Activated effector memory CD4-positive, alpha-beta T cell treated with anti-CD3 and anti-CD28 coated beads, Interleukin-2, amount 50 U/mL, for 16 hours (primary cell): ENCODE measurements at regions not wholly inside any gene's neighbourhood (a gene's known extent, or its start where the extent isn't known, plus 50 kb on each side); places are given as distances from the start of the nearest gene placed in this dataset.

ENCODE experiments used
- DNase-seq: peaks from one replicate; pipeline ENCODE4 v3.0.0-alpha.2; 2020

DNA sequence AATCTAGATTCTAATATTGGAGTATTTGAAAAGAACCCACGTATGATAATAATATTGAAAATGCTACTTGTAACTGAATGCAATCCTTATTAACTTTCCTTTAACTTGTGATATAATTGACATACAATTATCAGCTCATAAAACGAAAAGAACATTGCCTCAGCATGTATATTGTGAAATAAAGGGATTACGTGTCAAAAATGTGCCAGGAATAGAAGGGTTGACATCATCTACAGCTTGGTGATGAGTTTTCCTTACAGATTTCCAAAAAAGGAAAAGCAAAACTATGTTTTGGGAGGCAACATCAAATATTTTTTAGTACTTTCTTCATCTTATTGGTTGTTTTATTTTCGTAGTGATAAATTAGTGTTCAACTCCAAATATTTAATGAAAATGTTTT is 266.0 kb upstream of the PTGER4 start:
- no peak for DNase-seq

DNA sequence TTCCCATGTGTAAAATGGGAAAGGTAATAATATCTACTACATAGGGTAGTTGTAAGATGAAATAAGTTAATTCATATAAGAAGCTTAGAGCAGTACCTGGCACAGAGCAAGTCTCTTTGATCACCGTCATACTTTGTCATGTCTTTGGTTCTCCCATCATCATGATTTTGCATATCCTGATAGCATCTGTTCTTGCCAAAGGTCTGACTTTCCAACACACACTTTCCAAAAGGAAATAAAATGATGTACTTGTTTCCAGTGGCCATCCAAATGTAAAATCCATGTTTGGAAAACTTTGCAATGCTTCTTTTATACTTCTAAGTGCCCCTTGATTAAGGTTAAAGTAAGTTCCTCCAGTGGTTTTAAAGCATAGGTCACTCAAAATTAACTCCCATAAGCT is 266.9 kb upstream of the PTGER4 start:
- no peak for DNase-seq

DNA sequence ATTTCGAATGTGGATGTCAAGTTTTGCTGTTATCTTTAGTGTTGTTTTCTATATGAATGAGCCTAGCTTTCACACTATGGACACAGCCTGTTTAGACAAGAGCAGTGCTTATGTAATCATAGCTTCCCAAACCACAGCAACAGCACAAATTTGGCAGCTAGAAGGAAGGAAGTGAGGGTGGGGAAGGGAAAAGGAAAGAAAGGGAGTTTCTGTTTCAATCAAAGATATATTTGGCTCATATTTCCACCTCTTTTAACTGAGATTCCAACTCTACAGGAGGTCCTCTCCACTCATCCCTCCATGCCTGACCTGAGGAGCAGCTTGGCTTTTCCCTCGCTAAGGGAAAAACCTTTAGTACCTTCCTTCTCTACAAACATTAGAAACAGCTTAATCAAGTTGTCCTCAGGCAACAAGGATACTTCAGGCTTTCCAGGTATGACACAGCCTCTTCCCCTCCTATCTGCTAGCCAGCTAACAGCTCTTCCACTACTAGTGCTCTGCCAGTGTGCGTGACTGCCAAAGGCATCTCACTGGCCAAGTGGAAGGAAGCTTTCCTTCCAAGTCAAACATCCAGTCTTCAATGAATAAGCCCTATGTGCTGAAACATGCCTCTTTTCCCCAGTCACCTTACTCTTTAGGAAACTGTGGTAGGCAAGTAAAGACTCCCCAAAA is 268.6 kb upstream of the PTGER4 start:
- DNase-seq, result no peak

DNA sequence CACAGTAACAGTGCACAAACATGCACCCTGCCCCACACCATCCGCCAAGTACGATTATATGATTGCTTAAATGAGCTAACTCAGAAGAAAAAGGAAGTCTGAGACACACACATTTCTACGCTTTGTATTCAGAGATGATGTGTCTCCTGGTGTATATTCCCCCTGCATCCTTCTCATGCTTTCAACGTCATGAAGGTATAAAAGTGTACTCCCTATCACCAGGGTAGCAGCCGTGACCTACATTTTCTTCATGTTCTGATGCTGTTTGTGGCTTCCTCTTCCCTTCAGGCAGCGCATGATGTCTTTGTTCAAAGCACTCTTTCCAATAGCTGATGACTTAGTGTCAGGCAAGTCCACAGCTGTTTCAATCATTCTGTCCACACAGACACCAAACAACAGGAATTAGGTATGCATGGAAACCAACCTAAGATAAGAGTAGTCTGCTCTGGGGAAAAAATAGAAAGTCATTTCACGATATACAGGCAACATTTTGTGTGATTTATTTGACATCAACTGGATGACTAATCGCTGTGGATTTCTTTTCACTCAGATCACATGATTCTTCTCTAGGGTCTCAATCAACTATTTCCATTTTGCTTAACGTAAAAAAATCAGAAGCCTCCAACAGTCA is 269.4 kb upstream of the PTGER4 start:
- peak; percentile 84 for DNase-seq

DNA sequence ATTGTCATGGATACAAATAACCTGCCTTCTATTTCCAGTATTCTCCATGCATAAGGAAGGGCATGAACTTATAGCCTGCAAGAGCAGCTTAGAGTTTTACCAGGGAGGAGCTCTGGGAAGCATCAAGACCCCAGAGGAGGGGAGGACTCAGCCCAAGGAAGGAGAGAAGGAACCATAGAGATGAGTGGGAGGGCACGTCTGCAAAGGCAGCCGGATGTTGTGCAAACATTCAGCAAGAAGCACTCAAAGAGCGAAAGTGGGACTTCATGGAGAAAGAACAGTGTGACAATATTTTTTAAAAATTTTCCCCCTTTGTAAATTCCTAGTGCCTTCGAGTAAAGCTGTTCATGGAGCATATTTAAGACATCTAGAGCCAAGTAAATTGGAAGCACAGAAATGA is 270.1 kb upstream of the PTGER4 start:
- DNase-seq, result peak; percentile 73

DNA sequence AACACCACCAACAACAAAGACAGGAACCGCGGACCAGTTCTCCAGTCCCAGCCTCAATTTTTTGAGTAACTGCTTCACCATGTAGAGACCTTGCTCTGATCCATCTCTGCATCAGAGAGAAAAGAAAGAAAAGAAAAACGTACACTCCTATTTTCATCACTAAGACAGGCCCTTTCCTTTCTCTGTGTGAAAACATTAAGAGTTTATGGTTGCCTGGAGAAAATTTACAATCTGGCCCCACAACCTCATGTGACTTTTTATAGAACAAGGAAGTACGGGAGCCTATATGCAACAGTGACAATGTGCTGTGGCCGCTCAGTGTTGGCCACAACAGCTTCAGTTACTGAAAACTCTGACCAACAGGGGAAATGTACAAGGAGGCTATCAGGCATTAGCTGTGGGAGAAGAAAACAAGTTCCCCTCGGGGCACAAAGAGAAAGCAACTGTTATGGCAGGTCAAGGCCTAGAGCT is 272.9 kb upstream of the PTGER4 start:
- DNase-seq, result no peak

DNA sequence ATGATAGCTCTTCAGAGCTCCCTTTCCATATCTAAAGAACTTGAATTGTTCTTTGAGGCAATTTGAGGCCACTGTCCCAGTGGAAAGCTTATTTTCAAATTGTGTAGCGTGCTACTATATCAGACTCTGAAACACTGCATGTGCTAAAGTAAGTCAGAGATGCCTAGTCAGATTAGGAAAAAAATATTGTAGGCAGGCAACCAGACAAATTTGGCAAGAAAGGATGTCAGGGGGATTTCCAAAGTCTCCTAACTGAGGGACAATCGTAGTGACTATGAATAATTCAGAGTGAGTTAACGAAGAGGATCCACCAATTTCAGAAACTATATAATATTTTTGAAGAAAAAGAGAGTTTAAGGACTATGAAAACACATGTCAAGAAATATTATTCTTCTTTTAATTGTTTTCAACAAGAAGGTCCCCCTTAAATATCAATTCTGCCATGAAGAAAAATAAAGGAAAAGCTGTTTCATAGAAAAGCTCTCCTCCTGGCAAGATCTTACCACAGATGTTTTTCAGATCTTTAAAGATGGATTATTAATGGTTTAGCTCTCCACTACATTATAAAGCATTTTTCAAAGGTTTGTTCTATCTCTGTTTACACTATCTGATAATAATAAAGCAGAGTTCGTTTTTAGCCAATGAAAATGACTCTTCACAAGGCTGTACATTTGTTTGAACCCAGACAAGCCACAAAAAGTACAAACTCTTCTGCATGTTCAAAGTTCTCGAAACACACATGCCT is 273.5 kb upstream of the PTGER4 start:
- DNase-seq, result no peak

DNA sequence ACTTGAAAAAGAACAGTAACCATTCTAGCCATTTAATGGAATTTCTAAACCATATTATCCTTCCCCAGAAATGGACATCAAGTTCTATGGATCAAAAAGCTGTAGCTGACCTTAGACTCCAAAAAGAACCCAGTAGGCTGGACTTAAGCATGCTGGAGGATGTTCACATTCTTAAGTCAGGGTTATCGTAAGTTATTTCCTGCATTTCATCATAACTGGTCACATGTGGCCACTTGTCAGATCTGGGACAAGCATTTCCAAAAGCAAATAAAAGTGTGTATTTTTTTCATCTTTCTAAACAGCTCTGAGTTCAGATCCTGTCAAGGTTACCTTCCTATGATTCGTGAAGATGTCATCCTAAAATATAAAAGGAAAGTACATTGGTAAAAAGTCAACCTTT is 274.5 kb upstream of the PTGER4 start:
- DNase-seq, result no peak

DNA sequence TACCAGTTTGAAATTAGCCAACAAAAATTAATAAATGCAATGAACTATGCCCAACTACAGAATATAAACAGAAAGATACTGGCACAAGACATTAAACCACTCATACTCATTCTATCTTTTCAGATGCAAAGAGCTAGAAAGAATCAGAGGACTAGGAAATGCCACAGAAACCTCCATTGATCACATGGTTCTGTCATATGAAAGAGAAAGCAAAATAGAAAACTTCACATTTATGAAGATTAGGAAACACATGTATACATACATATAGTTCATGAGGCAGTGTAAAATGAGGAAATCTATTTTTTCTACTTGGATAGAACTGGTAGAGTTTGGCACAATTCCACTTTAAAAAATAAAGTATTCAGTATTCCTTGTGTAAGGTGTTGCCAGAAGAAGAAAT is 275.1 kb upstream of the PTGER4 start:
- no peak for DNase-seq

DNA sequence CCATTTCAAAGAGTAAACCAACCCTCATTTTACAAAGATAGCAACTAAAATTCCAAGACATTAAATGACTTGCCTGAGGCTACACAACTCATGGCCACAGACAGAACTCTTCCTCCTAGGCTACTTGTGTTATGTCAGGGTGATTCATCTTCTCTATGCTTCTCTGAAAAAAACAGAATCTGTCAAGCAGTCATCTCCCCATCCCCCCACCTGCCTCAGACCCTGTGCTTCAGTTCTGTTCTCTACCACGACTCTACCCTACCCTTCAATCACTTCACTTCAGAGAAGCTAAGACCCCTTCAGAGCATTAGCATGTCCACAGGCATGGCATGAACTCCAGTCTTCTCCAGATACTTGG is 277.7 kb upstream of the PTGER4 start:
- DNase-seq, result peak; percentile 71

DNA sequence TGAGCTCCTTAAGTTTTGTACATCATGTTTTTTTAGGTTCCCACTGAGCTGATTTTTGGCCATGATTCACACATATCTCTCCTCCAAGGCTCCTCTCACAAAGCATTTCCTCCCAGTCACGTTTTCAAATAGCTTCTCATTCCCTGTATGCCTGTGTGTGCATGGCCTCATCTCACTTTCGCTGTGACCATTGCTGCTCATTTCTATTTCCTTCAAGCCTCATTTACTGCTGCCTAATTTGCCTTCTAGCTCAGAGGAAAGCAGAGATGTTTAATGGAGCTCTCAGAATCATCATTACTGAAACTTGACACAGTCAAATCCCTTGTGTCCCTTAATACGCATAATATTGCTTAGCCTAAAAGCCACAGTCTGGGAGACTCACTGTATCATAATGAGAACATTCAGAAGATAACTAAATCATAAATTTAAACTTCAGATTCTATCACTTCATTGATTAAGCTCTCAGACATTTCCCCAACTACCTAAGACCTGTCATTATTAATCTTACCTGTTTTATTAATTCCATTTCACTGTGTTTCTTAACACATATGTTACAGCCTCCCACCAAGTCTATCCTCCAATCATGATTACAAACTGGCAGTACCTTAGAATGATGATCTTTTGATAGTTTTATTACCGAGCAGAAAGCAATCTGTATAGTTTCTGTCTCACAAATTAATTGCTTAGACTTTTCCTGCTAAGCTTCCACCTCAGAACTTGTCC is 278.3 kb upstream of the PTGER4 start:
- no peak for DNase-seq

DNA sequence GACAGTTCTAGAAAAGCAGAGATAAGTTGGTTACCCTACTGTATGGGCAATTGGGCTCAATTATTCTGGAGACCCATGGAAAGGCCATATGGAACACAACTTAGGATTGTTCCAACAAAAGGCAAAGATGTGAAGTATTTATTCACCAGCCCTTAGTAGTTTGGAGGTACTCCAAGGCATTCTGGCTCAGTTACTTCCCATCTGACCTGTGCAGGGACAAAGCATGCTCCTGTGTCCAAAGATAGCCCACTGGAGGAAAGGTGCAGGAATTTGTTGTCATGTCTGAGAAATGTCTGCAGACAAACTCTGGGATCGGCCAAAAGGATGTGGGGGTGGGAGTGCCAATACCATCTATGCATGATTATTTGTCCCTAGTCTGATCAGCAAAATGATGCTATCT is 279.5 kb upstream of the PTGER4 start:
- DNase-seq, result no peak

DNA sequence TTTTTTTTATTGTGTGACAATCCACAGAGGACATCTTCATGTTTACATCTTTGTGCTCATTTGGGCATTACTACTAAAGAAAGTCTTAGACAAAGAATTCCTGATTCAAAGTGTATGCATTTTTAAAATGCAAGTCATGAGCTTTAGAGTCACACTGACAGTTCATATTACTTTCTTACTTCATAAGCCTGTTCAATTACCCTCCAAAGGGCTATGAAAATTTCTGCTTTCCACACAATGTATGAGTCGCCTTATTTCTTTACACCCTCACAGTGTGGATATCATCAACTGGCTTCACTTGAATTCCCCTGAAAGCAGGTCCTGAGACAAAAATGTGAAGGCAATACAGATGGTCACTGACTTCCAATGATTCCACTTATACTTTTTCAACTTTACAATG is 280.4 kb upstream of the PTGER4 start:
- DNase-seq, result no peak

DNA sequence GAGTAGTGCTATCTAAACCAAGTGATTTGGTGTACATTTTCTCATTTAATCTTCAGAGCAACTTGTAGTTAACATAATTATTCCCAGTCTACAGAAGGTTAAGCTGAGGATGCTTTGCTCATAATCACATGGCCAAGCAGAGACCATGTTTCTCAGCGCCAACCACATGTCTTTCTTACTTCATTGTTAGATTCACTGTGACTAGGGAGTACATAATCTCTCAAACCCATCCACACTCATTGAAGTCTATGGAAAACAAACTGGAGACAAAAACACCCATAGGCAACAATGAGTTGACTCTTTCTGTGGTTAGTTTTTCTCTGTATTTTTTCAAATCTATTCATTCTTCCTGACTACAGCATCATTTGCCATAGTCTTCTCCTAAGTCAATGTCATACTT is 281.7 kb upstream of the PTGER4 start:
- no peak for DNase-seq

DNA sequence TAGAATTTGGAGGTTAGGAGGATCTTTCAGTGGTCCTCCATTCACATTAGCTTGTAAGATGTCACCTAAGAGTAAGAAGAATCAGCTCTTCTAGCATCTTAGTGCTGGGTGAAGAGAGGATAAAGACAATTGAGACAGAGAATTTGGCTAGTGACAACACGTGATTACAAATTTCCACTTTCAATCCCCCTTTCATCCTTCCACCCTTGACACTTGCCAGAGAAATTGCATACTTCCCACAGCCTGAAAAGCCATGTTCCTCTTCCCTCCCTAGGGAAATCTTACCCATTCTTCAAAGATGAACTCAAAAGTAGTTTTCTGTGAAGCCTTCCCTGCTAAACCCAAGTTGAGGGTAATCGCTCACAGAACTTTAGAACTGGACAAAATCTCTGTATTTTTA is 282.6 kb upstream of the PTGER4 start:
- no peak for DNase-seq

DNA sequence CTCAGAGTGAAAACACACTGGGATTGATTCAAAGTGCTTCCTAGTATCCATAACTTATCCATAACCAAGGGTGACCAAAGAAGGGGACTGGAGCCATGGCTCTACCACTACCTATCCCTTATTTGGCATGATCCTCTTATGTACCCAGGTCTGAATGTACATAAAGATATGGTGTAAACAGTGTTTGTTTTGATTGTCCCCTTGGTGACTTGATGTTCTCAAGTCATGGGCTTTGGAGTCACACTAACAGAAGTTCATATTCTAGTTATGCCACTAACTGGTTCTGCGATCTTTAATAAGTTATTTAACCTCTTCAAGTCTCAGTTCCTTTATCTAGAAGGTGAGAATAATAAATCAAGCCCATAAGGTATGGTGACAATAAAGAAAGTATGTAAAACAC is 283.4 kb upstream of the PTGER4 start:
- no peak for DNase-seq

DNA sequence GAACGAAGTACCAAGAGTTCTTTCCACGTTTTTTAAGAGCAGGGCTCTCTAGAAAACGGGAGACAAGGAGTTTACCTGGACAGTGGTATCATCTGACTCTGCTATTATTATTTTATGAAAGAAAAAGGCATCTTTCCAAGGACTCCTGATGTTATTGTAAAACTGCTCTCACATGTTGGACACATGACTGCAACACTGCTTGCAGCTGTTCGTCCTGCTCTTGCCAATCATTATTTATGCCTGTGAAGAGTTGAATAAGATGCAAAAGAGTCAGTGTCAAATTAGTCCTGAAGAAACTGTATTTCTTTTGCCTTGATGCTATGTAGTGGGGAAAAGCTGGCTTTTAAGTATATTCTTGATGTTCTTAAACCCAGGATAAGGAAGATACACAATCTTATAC is 284.5 kb upstream of the PTGER4 start:
- no peak for DNase-seq

DNA sequence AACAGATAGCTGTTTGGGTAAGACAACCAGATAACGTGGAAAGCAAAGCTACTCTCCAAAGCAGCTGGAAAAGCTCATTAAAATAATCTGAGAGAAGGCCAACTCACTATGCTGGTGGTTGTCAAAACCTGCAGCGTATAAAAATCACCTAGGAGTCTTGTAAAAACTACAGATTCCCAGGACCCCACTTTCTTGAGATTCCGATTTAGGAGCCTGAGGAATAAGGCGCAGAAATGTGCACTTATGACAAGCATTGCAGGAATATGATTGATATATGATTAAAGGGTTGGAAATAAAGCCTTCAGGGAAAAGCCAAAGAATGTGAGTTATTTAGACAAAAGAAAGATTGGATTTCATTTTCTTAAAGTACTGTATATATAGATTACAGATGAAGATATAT is 285.0 kb upstream of the PTGER4 start:
- no peak for DNase-seq

DNA sequence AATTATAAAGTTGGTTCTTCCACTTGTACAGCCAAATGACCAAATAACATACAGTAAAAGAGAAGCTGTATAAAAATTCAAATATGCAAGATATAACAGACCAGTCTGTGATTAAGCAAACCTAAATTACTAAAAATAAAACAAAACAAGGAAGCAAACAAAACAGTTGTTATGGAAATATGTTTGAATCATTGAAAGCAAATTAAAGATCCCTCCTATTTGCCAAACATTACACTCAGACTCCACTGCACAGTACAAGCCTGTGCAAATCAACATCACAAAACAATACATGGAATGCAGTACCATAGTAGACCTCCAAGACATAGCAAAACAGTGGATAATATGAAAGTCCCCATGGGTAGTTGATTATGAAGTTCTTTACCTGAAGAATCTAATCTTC is 288.1 kb upstream of the PTGER4 start:
- DNase-seq, result no peak

DNA sequence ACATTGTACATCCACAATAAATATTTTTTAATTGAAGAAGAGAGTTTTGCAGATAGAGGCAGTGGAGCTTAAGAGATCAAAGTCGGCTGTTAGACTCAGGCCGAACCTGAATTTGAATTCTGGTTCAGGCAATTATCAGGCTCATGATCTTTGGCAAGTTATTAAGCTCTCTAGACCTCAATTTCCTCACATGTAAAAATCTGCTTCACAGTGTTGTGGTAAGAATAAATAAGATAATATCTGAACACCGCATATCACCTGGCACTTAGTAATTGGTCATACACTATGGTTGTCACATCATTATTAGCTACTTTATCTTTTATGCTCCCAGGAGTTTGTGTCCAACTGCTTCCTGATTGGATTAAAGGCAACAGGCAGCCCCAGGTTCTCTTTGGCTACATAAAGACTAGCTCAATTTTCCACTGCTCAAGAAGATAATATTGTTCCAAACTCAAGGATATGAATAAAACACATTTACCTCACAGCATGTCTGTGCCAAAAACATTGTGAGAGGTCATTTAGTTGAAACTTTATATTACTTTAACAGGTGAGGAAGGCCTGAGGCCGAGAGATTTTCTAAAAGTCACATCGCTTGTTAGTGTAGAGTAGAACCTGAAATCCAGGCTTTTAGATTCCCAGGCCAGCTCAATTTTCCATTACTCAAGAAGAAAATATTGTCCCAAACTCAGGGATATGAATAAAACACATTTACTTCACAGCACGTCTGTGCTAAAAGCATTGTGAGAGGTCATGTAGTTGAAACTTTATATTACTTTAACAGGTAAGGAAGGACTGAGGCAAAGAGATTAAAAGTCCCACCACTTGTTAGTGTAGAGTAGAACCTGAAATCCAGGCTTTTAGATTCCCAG is 289.2 kb upstream of the PTGER4 start:
- DNase-seq, result no peak

DNA sequence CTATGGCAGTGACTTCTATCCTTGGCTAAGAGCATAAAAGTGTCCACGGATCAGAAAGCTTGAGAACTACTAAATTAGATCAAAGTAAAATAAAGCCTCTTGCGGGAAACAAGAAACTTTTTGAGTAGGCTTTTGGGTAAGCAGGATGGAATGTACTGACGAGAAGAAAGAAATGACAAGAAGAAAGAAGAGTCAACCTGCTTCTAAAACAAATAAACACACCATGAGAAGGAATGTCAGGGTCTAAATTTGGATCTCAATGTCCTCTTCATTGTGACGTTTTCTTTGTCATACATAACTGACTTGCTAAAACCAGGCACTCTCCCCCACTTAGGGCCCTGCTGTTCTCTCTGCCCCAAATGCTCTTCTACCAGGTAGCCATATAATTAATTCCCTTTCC is 290.1 kb upstream of the PTGER4 start:
- no peak for DNase-seq

DNA sequence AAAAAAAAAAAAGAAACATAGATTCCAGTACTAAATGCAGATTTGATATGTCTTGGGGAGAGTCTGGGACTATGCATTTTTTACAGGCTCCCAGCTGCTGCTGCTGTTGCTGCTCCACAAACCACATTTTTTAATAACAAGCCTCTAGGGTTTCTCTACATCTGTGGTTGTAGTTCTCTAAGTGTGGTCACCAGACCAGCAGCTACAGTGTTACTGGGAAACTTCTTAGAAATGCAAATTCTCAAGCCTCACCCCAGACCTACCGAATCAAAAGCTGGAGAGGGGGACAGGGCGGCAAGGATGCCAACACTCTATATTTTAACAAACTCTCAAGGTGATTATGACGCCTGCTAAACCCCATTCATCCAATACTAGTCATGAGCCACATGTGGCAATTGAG is 293.4 kb upstream of the PTGER4 start:
- peak; percentile 64 for DNase-seq

DNA sequence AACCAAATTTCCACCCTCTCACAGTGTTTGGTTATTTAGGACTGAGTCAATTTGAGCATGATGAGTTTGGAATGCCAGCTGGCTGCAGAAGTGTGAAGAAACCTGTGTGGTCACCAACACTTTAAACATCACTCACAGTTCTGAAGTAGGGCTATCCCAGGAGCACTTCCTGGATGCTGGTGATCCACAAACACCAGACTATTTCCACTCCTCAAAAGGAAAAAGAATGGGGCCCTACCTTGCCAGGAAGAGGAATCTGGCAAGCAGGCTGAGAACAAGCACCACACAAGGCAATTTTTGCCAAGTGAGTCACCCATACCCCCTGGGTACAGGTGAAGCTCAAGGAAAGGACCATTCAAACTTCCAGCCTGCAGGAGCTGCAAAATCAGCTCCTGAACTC is 294.2 kb upstream of the PTGER4 start:
- DNase-seq, result no peak
